A673 (cell line): ENCODE measurements at regions not wholly inside any gene's neighbourhood (a gene's known extent, or its start where the extent isn't known, plus 50 kb on each side); places are given as distances from the start of the nearest gene placed in this dataset.

Source experiments
- BruUV-seq: library from RNA; stranded (reverse); fragments of 400-500 nt; replicated peaks from 2 replicates; lab custom pipeline; 2021; lab: Mats Ljungman, UMichigan
- CTCF ChIA-PET: fragments of 300-600 bp; sonication (Branson Sonifier 250); formaldehyde crosslinking; loops from one replicate; lab custom pipeline; 2022; ENCODE audit warnings: antibody characterized with exemption; lab: Charles Lee
- POLR2A ChIA-PET: fragments of 300-600 bp; sonication (Branson Sonifier 250); formaldehyde crosslinking; loops from one replicate; lab custom pipeline; 2022; ENCODE audit warnings: antibody characterized with exemption; ENCODE audit not compliant: low non-redundant PET; lab: Charles Lee
- DNase-seq: peaks from one replicate; pipeline ENCODE4 v3.0.0-alpha.2; 2015; ENCODE audit warnings: low spot score
- H3K27ac ChIP-seq: fragments of 200-600 bp; sonication (generic); 2 replicates; pipeline ENCODE4 v1.5.1; 2016; ENCODE audit warnings: mixed run types, low read depth, mild to moderate bottlenecking, mixed read lengths, antibody characterized with exemption, low read length; ENCODE audit not compliant: poor library complexity, severe bottlenecking
- H3K27me3 ChIP-seq: fragments of 200-600 bp; sonication (generic); replicated peaks from 2 replicates; pipeline ENCODE4 v1.6.1; 2017; ENCODE audit warnings: mixed run types, low read depth, mild to moderate bottlenecking, mixed read lengths, antibody characterized with exemption, low read length; ENCODE audit not compliant: insufficient read depth, poor library complexity
- H3K36me3 ChIP-seq: fragments of 200-600 bp; sonication (generic); 2 replicates; pipeline ENCODE4 v1.6.1; 2016; ENCODE audit warnings: mixed run types, mild to moderate bottlenecking, mixed read lengths, antibody characterized with exemption, low read length; ENCODE audit not compliant: insufficient read depth, poor library complexity, severe bottlenecking
- H3K4me1 ChIP-seq: fragments of 200-600 bp; sonication (generic); 2 replicates; pipeline ENCODE4 v1.6.1; 2017; ENCODE audit warnings: mixed run types, mild to moderate bottlenecking, mixed read lengths, antibody characterized with exemption, low read length; ENCODE audit not compliant: insufficient read depth, poor library complexity, severe bottlenecking
- H3K4me3 ChIP-seq: fragments of 200-600 bp; sonication (generic); 2 replicates; pipeline ENCODE4 v1.5.1; 2016; ENCODE audit warnings: low read depth, mixed run types, mild to moderate bottlenecking, mixed read lengths, low read length; ENCODE audit not compliant: poor library complexity, severe bottlenecking
- H3K9me3 ChIP-seq: fragments of 200-600 bp; sonication (generic); 2 replicates; pipeline ENCODE4 v1.6.1; 2016; ENCODE audit warnings: mixed run types, low read depth, mild to moderate bottlenecking, mixed read lengths, antibody characterized with exemption, low read length; ENCODE audit not compliant: poor library complexity, severe bottlenecking
- EZH2 ChIP-seq: fragments of 200-600 bp; sonication (generic); IDR thresholded peaks from 2 replicates; pipeline ENCODE4 v1.6.1; 2017; ENCODE audit warnings: borderline replicate concordance, low read depth, mild to moderate bottlenecking, mixed read lengths, antibody characterized with exemption, low read length; ENCODE audit not compliant: poor library complexity, severe bottlenecking
- intact Hi-C: fragments of 100-400 bp; cut with micrococcal nuclease; formaldehyde crosslinking; loops from one replicate; pipeline ENCODE4 v1.10.0; 2022; ENCODE audit not compliant: unreplicated experiment
- TF ChIP-seq, protein P1 (sequence below): fragments of 300-800, 200-600 bp; sonication (generic); conservative IDR thresholded peaks from 2 replicates; pipeline ENCODE4 v1.5.1; 2017; ENCODE audit warnings: low read depth, mild to moderate bottlenecking, antibody characterized with exemption, low read length, moderate library complexity, mixed read lengths

GRCh38 chr12:25829192-25829591 is 129.3 kb upstream of the RASSF8 start:
- H3K36me3 ChIP-seq = no peaks in the 10 kb centered on the region
- no TSS peak for BruUV-seq

DNA sequence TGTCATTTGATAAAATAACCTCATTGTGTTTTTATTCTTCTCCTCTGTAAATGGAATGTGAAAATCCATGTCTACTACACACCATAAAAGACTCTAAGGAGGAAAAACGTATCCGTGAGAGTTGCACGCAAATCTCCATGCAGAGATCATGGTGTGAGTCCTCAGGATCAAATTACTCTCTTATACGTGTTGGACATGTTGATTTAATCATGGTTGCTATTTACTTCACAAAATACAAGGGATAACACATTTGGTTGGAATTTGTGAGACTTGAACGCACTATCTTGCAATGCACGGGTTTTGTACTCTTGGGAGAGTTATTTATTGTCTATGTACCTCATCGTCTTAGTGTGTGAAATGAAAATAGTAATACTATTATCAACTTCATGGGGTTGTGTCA is 128.0 kb upstream of the RASSF8 start:
- intact Hi-C loops = no loop called here
- Histone ChIP-seq H3K4me3 (no peak overlapping the region), H3K9me3 (no peaks in the 10 kb centered on the region), H3K36me3 (no peaks in the 10 kb centered on the region), H3K27me3 (no peaks in the 10 kb centered on the region), H3K4me1 (no peaks in the 10 kb centered on the region), H3K27ac (no peak overlapping the region)
- TF ChIP-seq EZH2 = no peak
- TF ChIP-seq, protein P1, sequence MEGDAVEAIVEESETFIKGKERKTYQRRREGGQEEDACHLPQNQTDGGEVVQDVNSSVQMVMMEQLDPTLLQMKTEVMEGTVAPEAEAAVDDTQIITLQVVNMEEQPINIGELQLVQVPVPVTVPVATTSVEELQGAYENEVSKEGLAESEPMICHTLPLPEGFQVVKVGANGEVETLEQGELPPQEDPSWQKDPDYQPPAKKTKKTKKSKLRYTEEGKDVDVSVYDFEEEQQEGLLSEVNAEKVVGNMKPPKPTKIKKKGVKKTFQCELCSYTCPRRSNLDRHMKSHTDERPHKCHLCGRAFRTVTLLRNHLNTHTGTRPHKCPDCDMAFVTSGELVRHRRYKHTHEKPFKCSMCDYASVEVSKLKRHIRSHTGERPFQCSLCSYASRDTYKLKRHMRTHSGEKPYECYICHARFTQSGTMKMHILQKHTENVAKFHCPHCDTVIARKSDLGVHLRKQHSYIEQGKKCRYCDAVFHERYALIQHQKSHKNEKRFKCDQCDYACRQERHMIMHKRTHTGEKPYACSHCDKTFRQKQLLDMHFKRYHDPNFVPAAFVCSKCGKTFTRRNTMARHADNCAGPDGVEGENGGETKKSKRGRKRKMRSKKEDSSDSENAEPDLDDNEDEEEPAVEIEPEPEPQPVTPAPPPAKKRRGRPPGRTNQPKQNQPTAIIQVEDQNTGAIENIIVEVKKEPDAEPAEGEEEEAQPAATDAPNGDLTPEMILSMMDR = no peak
- no peak for DNase-seq
- ChIA-PET POLR2A (no interaction called here), CTCF (no interaction called here)
- BruUV-seq = no TSS peak

More at GRCh38 chr12:25829192-25829591, 129.3 kb upstream of the RASSF8 start:
- no peak for DNase-seq
- Histone ChIP-seq H3K4me1 (no peaks in the 10 kb centered on the region), H3K27me3 (no peaks in the 10 kb centered on the region), H3K9me3 (no peaks in the 10 kb centered on the region), H3K4me3 (no peak overlapping the region), H3K27ac (no peak overlapping the region)
- TF ChIP-seq, protein P1 = no peak
- TF ChIP-seq EZH2 = no peak
- CTCF ChIA-PET = no interaction called here
- POLR2A ChIA-PET = no interaction called here
- intact Hi-C loops = no loop called here

- no peaks in the 10 kb centered on the region for H3K9me3 ChIP-seq
- H3K27ac ChIP-seq = no peak overlapping the region
- POLR2A ChIA-PET = no interaction called here
- H3K4me3 ChIP-seq = no peak overlapping the region
- DNase-seq = no peak
- H3K27me3 ChIP-seq = peaks cover 4% of the 10 kb centered on the region
- H3K36me3 ChIP-seq = no peaks in the 10 kb centered on the region
- TF ChIP-seq EZH2 = no peak
- TF ChIP-seq, protein P1 = no peak
- no TSS peak for BruUV-seq
- intact Hi-C loops = no loop called here
- CTCF ChIA-PET = no interaction called here
- H3K4me1 ChIP-seq = no peaks in the 10 kb centered on the region
Measured at GRCh38 chr12:25833657-25834056, 124.8 kb upstream of the RASSF8 start.
